ENCODE measurements at regions not wholly inside any gene's neighbourhood (a gene's known extent, or its start where the extent isn't known, plus 50 kb on each side); places are given as distances from the start of the nearest gene placed in this dataset.

DNA sequence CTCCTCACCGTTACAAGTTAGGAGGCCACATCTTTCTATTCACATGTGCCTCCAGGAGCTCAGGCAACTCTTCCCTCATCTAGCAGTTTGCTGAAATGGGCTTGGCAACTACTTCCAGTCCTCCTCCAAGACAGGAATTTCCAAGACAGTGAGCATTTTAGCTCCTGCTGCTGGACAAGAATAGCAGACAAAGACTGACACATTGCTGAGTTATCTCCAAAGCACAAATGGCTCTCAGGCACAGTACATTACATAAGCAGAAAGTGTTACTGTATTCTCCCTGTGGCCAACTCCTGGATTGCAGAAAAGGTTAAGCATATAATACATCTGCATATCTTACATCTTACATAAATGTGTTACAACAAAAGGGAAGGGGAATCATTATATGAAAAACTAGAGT is 83.2 kb upstream of the POU2AF2 start:
- Histone ChIP-seq H3K9me3 (ENCODE audit: control insufficient read depth in 1 of 2, insufficient read depth in 1 of 2, low read depth in 1 of 2, low read length in 2 of 2) (no peaks in the 10 kb centered on the region), H3K4me2 (ENCODE audit: low read length) (no peak overlapping the region), H3K4me3 (replicated peaks in 1 of 2; ENCODE audit: low read depth in 1 of 2, low read length in 2 of 2) (no peak overlapping the region), H3K27me3 (ENCODE audit: insufficient read depth, low read length) (peaks cover 28% of the 10 kb centered on the region), H3K9ac (ENCODE audit: low read length) (no peak overlapping the region), H4K20me1 (ENCODE audit: insufficient read depth) (no peaks in the 10 kb centered on the region), H3K27ac (ENCODE audit: low read depth, low read length) (no peak overlapping the region), H2AFZ (ENCODE audit: low read depth, low read length, poor library complexity, severe bottlenecking) (no peak overlapping the region), H3K36me3 (ENCODE audit: control insufficient read depth in 1 of 2, insufficient read depth in 2 of 2, low read length in 2 of 2) (no peaks in the 10 kb centered on the region), H3K79me2 (ENCODE audit: insufficient read depth, low read length) (no peaks in the 10 kb centered on the region), H3K9me2 (ENCODE audit: insufficient read depth) (no peaks in the 10 kb centered on the region), H3K4me1 (ENCODE audit: control insufficient read depth in 1 of 2, insufficient read depth in 2 of 2, low read length in 2 of 2) (no peaks in the 10 kb centered on the region)
- intact Hi-C loops (cut with micrococcal nuclease): no loop called here
- RAD21 ChIA-PET (ENCODE audit: low non-redundant PET in 1 of 2, low total read pairs in 2 of 2, uncharacterized antibody in 2 of 2, unreplicated experiment in 2 of 2): no interaction called here
- DNase-seq (ENCODE audit: low read depth, low spot score) (no peak), ATAC-seq (no peak)
- TF ChIP-seq EGR1 (IDR thresholded peaks at IDR 0.05; ENCODE audit: low read depth) (no peak), POLR2A (IDR thresholded peaks at IDR 0.05; ENCODE audit: borderline replicate concordance, extremely low read depth, insufficient read depth, insufficient read length) (no peak), ELF1 (IDR thresholded peaks at IDR 0.05; ENCODE audit: borderline replicate concordance, low read depth) (no peak), EZH2phosphoT487 (IDR thresholded peaks at IDR 0.05; ENCODE audit: borderline replicate concordance) (no peak), RAD21 (IDR thresholded peaks at IDR 0.05; ENCODE audit: low read depth) (no peak), SIN3A (IDR thresholded peaks at IDR 0.05; ENCODE audit: low read depth) (no peak), CEBPB (IDR thresholded peaks at IDR 0.05; ENCODE audit: low read depth) (no peak), EZH2 (IDR thresholded peaks at IDR 0.05) (no peak)
- TF ChIP-seq, protein P1, sequence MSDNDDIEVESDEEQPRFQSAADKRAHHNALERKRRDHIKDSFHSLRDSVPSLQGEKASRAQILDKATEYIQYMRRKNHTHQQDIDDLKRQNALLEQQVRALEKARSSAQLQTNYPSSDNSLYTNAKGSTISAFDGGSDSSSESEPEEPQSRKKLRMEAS (IDR thresholded peaks at IDR 0.05): no peak
- TF ChIP-seq, protein P2, sequence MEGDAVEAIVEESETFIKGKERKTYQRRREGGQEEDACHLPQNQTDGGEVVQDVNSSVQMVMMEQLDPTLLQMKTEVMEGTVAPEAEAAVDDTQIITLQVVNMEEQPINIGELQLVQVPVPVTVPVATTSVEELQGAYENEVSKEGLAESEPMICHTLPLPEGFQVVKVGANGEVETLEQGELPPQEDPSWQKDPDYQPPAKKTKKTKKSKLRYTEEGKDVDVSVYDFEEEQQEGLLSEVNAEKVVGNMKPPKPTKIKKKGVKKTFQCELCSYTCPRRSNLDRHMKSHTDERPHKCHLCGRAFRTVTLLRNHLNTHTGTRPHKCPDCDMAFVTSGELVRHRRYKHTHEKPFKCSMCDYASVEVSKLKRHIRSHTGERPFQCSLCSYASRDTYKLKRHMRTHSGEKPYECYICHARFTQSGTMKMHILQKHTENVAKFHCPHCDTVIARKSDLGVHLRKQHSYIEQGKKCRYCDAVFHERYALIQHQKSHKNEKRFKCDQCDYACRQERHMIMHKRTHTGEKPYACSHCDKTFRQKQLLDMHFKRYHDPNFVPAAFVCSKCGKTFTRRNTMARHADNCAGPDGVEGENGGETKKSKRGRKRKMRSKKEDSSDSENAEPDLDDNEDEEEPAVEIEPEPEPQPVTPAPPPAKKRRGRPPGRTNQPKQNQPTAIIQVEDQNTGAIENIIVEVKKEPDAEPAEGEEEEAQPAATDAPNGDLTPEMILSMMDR (IDR thresholded peaks at IDR 0.05 in 2 of 3, conservative IDR thresholded peaks at IDR 0.05 in 1 of 3; ENCODE audit: borderline replicate concordance in 1 of 3, insufficient read depth in 1 of 3, low read depth in 2 of 3, low read length in 2 of 3): no peak
- CTCF ChIA-PET: no interaction called here
- BruUV-seq (replicated peaks): no TSS peak
- POLR2A ChIA-PET: no interaction called here

DNA sequence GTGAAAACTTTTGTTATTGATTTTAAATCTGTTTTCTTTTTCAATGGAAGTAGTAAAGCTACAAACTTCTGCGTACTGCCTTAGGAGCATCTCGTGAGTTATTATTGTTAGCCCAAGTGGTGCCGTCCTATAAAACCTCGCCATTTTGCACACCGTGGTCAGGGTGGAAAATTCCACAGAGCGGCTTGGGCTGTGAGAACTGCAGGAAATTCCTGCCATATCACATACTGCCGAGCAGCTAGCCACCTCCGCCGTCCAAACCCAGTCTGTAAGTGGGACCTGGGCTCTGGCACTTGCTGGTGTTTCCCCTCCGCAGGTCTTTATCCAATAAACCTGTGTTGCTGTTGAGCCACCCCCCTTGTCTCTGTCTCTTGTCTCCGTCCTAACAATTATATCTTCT is 88.0 kb upstream of the POU2AF2 start:
- POLR2A ChIA-PET: no interaction called here
- DNase-seq (ENCODE audit: low read depth, low spot score): no peak
- Histone ChIP-seq H3K79me2 (ENCODE audit: insufficient read depth, low read length) (no peaks in the 10 kb centered on the region), H3K4me1 (ENCODE audit: control insufficient read depth in 1 of 2, insufficient read depth in 2 of 2, low read length in 2 of 2) (no peaks in the 10 kb centered on the region), H3K4me2 (ENCODE audit: low read length) (no peak overlapping the region), H3K9ac (ENCODE audit: low read length) (no peak overlapping the region), H3K4me3 (replicated peaks in 1 of 2; ENCODE audit: low read depth in 1 of 2, low read length in 2 of 2) (no peak overlapping the region), H3K27me3 (ENCODE audit: insufficient read depth, low read length) (peaks cover 34% of the 10 kb centered on the region), H4K20me1 (ENCODE audit: insufficient read depth) (no peaks in the 10 kb centered on the region; the same call in 1 of the 2 replicates), H3K9me2 (ENCODE audit: insufficient read depth) (no peaks in the 10 kb centered on the region), H3K9me3 (ENCODE audit: control insufficient read depth in 1 of 2, insufficient read depth in 1 of 2, low read depth in 1 of 2, low read length in 2 of 2) (no peaks in the 10 kb centered on the region), H2AFZ (ENCODE audit: low read depth, low read length, poor library complexity, severe bottlenecking) (no peak overlapping the region), H3K27ac (ENCODE audit: low read depth, low read length) (no peak overlapping the region), H3K36me3 (ENCODE audit: control insufficient read depth in 1 of 2, insufficient read depth in 2 of 2, low read length in 2 of 2) (no peaks in the 10 kb centered on the region; a peak in 1 of 4 replicates)
- no TSS peak for BruUV-seq (replicated peaks)
- TF ChIP-seq, protein P3, sequence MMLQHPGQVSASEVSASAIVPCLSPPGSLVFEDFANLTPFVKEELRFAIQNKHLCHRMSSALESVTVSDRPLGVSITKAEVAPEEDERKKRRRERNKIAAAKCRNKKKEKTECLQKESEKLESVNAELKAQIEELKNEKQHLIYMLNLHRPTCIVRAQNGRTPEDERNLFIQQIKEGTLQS (IDR thresholded peaks at IDR 0.05): no peak
- no peak for TF ChIP-seq EZH2phosphoT487 (IDR thresholded peaks at IDR 0.05; ENCODE audit: borderline replicate concordance)
- TF ChIP-seq TCF7L2 (IDR thresholded peaks at IDR 0.05; ENCODE audit: borderline replicate concordance, extremely low read depth, insufficient read depth, insufficient read length): no peak
- TF ChIP-seq, protein P1 (IDR thresholded peaks at IDR 0.05): no peak
- TF ChIP-seq EGR1 (IDR thresholded peaks at IDR 0.05; ENCODE audit: low read depth): no peak
- no peak for TF ChIP-seq FOSL1 (IDR thresholded peaks at IDR 0.05; ENCODE audit: low read depth)
- no peak for TF ChIP-seq RAD21 (IDR thresholded peaks at IDR 0.05; ENCODE audit: low read depth)
- TF ChIP-seq ZNF274 (IDR thresholded peaks at IDR 0.05; ENCODE audit: low read depth, low read length): no peak
- no peak for TF ChIP-seq ELF1 (IDR thresholded peaks at IDR 0.05; ENCODE audit: borderline replicate concordance, low read depth)
- TF ChIP-seq SIN3A (IDR thresholded peaks at IDR 0.05; ENCODE audit: low read depth): no peak
- TF ChIP-seq, protein P2 (IDR thresholded peaks at IDR 0.05 in 2 of 3, conservative IDR thresholded peaks at IDR 0.05 in 1 of 3; ENCODE audit: borderline replicate concordance in 1 of 3, insufficient read depth in 1 of 3, low read depth in 2 of 3, low read length in 2 of 3): no peak
- TF ChIP-seq CBX3 (IDR thresholded peaks at IDR 0.05; ENCODE audit: low read depth): no peak
- ATAC-seq: no peak
- RAD21 ChIA-PET (ENCODE audit: low non-redundant PET in 1 of 2, low total read pairs in 2 of 2, uncharacterized antibody in 2 of 2, unreplicated experiment in 2 of 2): no interaction called here
- intact Hi-C loops (cut with micrococcal nuclease): no loop called here
- CTCF ChIA-PET: no interaction called here
